ENCODE measurements at regions not wholly inside any gene's neighbourhood (a gene's known extent, or its start where the extent isn't known, plus 50 kb on each side); places are given as distances from the start of the nearest gene placed in this dataset.

DNA sequence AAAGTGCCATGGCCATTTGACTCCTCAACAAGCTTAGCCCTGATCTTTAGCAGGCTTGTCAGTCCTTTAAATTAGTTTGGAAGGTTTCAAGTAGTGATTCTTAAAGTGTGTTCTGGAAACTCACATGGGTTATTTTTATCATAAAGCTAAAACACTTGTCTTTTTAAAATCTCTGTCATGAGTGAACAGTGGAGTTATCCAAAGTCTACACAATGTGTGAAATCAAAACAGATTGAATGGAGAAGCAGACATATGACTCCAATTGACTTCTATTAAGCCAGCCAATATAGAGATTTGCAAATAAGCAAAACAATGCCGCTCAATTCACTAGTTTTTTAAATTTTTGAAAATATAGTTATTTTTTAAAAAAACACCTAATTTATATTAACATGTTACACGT lies 53.3 kb upstream of the SORCS3 start:
- CTCF ChIA-PET, result no interaction called here
- DNase-seq (ENCODE audit: extremely low spot score), result no peak
- POLR2A ChIA-PET, result no interaction called here
- no peak for TF ChIP-seq L3MBTL2 (conservative IDR thresholded peaks at IDR 0.05)
- no peak for TF ChIP-seq BHLHE40 (IDR thresholded peaks at IDR 0.05; ENCODE audit: borderline replicate concordance)
- TF ChIP-seq ARNT (IDR thresholded peaks at IDR 0.05), result no peak
- no peak for TF ChIP-seq HDGF (IDR thresholded peaks at IDR 0.05; ENCODE audit: borderline replicate concordance)
- TF ChIP-seq, protein P1, sequence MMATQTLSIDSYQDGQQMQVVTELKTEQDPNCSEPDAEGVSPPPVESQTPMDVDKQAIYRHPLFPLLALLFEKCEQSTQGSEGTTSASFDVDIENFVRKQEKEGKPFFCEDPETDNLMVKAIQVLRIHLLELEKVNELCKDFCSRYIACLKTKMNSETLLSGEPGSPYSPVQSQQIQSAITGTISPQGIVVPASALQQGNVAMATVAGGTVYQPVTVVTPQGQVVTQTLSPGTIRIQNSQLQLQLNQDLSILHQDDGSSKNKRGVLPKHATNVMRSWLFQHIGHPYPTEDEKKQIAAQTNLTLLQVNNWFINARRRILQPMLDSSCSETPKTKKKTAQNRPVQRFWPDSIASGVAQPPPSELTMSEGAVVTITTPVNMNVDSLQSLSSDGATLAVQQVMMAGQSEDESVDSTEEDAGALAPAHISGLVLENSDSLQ (IDR thresholded peaks at IDR 0.05), result no peak
- no peak for TF ChIP-seq FOXK2 (IDR thresholded peaks at IDR 0.05)
- TF ChIP-seq ZNF384 (IDR thresholded peaks at IDR 0.05), result no peak
- no peak for TF ChIP-seq LEF1 (IDR thresholded peaks at IDR 0.05; ENCODE audit: borderline replicate concordance)

DNA sequence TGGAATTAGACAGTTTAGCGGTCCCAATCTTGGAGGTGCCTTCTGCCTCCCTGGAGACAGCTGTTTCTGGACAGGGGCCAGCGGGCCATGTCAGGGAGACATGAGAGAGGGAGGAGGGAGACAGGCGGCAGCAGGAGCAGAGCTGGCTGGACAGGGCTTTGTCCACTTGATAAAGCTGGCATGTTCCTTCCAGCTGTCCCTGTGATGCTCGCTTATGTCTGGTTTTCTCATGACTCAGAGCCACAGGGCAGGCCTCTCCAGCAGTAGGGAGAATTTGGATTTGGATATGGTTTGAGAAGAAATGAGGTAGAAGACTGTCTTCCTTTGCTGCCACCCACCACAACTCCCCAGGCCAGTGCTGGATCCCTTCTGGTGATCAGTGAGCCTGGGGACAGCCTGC lies 51.7 kb upstream of the SORCS3 start:
- TF ChIP-seq, protein P1 (IDR thresholded peaks at IDR 0.05), result no peak
- TF ChIP-seq L3MBTL2 (conservative IDR thresholded peaks at IDR 0.05), result no peak
- TF ChIP-seq SUZ12 (IDR thresholded peaks at IDR 0.05), result no peak
- no peak for TF ChIP-seq FOXM1 (IDR thresholded peaks at IDR 0.05; ENCODE audit: borderline replicate concordance)
- TF ChIP-seq HDGF (IDR thresholded peaks at IDR 0.05; ENCODE audit: borderline replicate concordance), result no peak
- TF ChIP-seq ZNF384 (IDR thresholded peaks at IDR 0.05), result no peak
- no peak for TF ChIP-seq CTBP1 (IDR thresholded peaks at IDR 0.05; ENCODE audit: borderline replicate concordance)
- TF ChIP-seq BHLHE40 (IDR thresholded peaks at IDR 0.05; ENCODE audit: borderline replicate concordance), result no peak
- no peak for TF ChIP-seq LEF1 (IDR thresholded peaks at IDR 0.05; ENCODE audit: borderline replicate concordance)
- TF ChIP-seq NFRKB (IDR thresholded peaks at IDR 0.05), result no peak
- no peak for TF ChIP-seq TARDBP (IDR thresholded peaks at IDR 0.05)
- TF ChIP-seq SP1 (IDR thresholded peaks at IDR 0.05), result no peak
- TF ChIP-seq FOXK2 (IDR thresholded peaks at IDR 0.05), result no peak
- TF ChIP-seq FOXA1 (IDR thresholded peaks at IDR 0.05), result no peak
- TF ChIP-seq ARNT (IDR thresholded peaks at IDR 0.05), result no peak
- no peak for TF ChIP-seq ELF4 (IDR thresholded peaks at IDR 0.05)
- ChIA-PET CTCF (interaction anchor here (0.7 kb wide), 1 partner anchor 86 kb away, joined by 3 read pairs; no protein-coding TSS in a partner anchor), POLR2A (no interaction called here)

DNA sequence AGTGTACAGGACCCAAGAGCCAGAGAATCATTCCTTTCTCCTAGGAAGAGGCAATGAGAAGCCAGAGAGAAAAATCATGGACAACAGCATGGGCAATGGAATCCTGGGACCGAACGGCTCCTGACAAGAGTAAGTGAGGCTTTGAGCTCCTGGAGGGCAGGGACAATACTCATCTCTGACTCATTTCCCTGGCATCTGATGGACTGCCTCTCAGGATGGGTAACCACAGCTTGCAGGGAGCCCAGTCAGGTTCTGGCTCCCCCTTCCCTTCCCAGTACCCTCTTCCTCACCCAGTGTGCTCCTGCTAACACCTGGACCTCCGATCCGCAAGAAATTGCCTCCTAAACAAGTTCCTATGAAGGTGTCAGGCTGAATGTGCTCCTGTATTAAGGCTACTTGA lies 51.2 kb upstream of the SORCS3 start:
- no peak for DNase-seq (ENCODE audit: extremely low spot score)
- ChIA-PET POLR2A (no interaction called here), CTCF (interaction anchor here (0.7 kb wide), 1 partner anchor 86 kb away, joined by 3 read pairs; no protein-coding TSS in a partner anchor)
- no peak for TF ChIP-seq HDGF (IDR thresholded peaks at IDR 0.05; ENCODE audit: borderline replicate concordance)
- no peak for TF ChIP-seq FOXA1 (IDR thresholded peaks at IDR 0.05)
- no peak for TF ChIP-seq BHLHE40 (IDR thresholded peaks at IDR 0.05; ENCODE audit: borderline replicate concordance)
- TF ChIP-seq, protein P1 (IDR thresholded peaks at IDR 0.05), result no peak
- no peak for TF ChIP-seq LEF1 (IDR thresholded peaks at IDR 0.05; ENCODE audit: borderline replicate concordance)
- no peak for TF ChIP-seq SUZ12 (IDR thresholded peaks at IDR 0.05)
- TF ChIP-seq L3MBTL2 (conservative IDR thresholded peaks at IDR 0.05), result no peak
- no peak for TF ChIP-seq ELF4 (IDR thresholded peaks at IDR 0.05)
- no peak for TF ChIP-seq ZNF384 (IDR thresholded peaks at IDR 0.05)
- TF ChIP-seq FOXK2 (IDR thresholded peaks at IDR 0.05), result no peak
- no peak for TF ChIP-seq TARDBP (IDR thresholded peaks at IDR 0.05)
- TF ChIP-seq CTBP1 (IDR thresholded peaks at IDR 0.05; ENCODE audit: borderline replicate concordance), result no peak
- no peak for TF ChIP-seq SP1 (IDR thresholded peaks at IDR 0.05)

More for the DNA sequence above, 51.7 kb upstream of the SORCS3 start:
- DNase-seq (ENCODE audit: extremely low spot score), result no peak

Measured in HEK293T (cell line).